GM18951 (cell line): ENCODE measurements at regions not wholly inside any gene's neighbourhood (a gene's known extent, or its start where the extent isn't known, plus 50 kb on each side); places are given as distances from the start of the nearest gene placed in this dataset.

Source experiments
- POLR2A ChIP-seq: IDR thresholded peaks from 4 replicates; pipeline ENCODE4 v1.6.1; 2011; ENCODE audit warnings: mild to moderate bottlenecking; ENCODE audit not compliant: insufficient read length, insufficient read depth; ENCODE audit errors: extremely low read depth
- in situ Hi-C: fragments of 300-500 bp; cut with MboI; formaldehyde crosslinking; loops from one replicate; pipeline ENCODE4 v1.12.0; 2022; ENCODE audit warnings: low sequenced_read_pairs, mixed read lengths, inconsistent platforms; ENCODE audit not compliant: unreplicated experiment

DNA sequence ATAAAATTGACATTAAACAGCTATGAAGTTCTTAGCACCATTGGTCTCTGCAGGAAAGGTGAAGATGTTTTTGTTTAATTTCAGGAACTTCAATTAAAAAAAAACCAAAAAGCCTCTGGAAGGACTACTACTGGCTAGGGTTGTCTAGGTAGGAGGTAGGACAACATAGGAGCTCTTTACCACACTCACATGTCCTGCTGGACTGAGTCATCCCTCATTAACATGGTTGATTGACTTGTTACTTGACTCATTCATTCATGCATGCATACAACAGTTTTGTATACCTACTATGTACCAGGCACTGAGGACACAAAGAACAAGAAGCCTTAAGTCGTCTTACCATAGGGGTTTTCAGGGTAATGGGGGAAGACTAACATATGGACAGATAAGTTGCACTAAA lies 216.9 kb upstream of the ARHGAP20 start:
- no peak for TF ChIP-seq POLR2A
- in situ Hi-C loops = no loop called here

DNA sequence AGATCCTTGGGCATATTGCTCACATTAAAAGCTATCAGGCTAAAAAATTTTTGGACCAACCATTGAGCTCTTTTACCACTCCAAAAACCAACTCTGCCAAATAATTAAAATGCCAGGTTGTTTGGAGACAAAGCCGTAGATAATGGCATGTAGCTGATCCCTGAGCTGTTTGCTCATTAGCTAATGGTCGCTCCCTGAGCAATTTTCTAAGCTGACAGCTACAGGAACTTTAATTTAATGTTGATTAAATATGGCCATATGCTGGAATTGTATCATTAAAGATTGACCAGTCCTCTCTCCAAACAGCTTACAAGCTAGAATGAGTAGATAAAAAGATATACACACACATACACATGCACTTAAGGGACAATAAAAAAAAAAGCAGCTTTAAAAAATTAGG lies 216.2 kb upstream of the ARHGAP20 start:
- in situ Hi-C loops = no loop called here
- TF ChIP-seq POLR2A = no peak

DNA sequence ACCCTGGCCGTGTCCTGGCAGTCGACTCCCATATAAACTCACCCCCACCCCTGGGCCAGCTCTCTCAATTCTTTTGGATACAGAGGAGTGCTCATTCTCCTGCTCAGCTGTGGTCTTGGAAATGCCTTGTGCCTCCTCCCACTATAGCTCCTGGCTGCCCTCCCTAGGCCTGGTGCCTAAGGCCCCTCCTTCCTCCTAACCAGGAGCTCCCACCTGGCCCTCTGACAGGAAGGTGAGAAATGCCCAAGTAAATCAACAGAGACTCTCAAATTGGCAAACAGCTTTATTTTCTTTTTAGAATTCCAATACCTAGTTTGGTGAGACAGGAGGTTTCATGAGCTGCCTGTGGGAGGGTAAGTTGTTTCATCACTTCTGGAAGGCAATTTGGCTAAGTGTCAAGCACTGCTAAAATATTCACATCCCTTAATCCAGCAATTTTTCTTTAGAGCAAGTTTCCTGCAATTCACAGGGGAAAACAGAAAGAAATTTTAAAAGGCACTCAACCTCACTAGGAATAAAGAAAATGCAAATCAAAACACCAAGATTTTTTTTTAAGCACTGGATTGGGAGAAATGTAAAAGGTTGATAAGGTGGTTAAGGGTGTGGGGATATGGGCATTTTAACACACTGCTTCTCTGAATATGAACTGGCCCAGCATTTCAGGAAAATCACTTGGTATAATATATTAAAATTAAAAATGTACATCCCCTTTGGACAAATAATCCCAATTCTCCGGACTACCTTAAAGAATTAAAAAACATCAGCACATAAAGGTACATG lies 209.7 kb upstream of the ARHGAP20 start:
- no peak for TF ChIP-seq POLR2A
- in situ Hi-C loops = no loop called here

DNA sequence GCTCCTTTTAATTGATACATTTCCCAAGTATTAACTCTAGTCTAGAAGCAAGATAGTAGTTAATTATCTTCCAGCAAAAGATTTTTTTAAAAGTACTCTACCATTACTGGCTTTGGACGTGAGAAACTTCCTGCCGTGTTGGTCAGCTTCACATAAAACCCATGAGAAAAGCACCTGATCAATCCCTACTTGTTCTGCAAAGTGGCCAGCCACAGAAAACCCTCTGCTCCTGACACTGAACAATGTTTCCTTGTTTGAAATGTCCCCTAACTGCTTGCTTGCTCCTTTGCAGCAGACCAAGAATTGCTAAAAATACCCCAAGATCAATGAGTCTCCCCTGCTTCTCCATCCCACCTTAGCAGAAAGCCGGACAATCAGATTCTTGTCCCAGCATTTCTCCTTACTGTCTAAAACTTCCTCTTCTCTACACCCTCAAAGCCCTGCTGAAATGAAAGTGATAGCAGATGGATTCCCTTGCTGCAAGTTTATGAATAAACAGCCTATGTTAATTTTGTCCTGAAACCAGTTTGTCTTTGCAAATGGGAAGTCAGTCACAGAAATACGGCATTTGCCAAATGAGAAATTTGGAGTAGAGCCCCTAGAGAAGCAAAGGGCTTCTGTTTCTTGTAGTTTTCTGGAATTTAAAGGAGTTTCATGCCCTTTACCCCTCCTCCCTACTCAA lies 207.1 kb upstream of the ARHGAP20 start:
- no peak for TF ChIP-seq POLR2A
- in situ Hi-C loops = no loop called here

DNA sequence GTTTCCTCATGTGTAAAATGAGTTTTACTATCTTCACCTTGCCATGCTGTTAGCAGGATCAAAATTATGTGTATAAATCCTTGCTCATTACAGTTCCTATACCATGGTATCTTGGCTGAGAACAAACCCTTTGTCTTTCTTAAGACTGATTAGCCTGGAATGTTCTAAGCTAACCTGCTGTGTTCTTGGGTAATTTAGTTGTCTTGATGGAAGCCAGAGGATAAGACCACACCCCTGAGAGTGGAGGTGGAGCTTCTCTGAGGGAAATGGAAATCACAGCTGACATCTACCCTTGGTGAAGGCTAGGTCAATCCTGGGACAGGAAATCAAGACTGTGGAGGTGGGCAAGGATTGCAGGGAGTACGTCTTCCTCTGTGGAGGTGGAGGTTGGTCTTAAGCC lies 206.1 kb upstream of the ARHGAP20 start:
- in situ Hi-C loops = no loop called here
- no peak for TF ChIP-seq POLR2A

DNA sequence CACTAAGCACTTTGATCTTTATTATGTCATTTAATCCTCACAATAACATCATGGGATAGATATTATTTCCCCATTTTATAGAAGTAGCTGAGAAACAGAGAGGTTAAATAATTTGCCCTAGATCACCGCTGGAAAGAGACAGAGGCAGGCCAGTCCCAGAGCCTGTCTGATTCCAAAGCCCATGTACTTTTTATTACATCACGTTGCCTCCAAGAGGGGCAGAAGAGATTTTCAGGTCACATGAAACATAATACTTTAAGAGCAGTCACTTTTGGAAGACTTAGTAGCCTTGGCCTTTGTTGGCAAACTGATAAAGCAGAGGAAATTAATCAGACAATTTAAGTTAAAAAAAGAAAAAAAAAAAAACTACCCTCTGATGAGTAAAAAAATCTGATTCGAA lies 200.2 kb upstream of the ARHGAP20 start:
- TF ChIP-seq POLR2A = no peak
- in situ Hi-C loops = no loop called here

DNA sequence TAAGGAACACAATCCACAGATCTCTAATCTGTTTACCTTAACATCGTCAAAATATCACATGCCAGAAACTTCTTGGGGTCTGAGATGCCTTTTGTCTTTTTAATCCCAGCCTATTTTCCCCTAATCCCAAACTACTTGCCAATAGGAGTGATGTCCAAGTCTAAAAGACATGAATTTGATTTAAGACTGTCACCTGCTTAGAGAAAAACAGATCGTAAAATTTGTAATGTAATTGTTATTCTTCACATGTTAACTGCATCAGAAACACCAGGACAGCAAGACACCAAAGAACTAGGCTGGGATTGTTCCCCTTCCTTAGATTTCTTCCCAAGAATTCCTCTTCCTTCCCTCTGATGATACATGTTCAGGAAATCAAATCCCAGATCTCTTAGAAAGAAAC lies 198.1 kb upstream of the ARHGAP20 start:
- TF ChIP-seq POLR2A = no peak
- in situ Hi-C loops = no loop called here

DNA sequence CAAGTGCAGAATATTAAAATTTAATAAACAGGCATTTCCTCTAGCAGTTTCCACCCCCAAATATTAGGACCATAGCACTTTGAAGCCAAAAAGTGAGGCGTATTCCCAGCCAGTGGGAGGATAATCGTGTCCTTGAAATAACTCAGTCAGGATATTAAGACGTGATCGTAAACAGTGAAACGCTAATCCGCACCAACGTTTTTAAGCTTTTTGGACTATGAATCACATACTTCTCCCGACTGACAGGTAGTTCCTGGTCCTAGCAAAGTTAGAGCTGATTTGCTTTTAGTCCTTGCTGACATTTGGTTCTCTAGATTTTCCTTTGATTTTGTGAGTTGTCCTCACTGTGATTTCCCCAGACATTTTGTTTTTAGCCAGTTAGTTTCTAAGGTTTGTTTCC lies 197.1 kb upstream of the ARHGAP20 start:
- in situ Hi-C loops = no loop called here
- TF ChIP-seq POLR2A = no peak

DNA sequence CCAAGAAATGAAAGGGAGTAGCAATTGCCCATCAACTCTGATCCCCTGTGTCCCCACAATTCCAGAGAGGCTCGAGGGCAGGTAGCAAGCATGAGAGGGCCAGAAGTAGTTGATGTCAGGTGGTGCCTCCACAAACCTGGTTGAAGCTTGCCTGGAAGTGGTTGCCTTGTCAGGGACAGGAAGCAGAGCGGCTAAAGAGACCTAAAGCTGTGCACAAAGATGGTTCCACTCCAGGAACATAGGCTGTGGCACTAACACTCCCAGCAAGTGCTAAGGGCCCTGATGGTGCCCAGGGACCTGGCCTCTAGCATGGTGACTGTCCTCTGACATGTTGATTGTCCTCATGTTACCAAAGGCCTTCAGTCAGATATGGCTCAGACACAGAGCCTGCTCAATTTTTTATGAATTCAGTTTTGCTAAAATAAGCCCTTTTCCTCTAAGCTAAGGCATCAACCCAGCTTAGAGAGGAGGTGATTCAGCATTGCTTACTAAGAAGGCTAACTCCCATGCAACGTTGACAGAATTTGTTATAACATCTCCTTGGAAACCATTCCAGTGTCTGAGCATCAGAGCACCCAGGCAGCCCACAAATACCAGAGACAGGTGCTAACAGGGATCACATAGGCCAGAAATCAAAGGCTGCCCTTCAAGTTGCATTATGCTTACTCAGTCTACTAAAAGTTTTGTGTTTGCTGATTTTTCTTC lies 196.3 kb upstream of the ARHGAP20 start:
- in situ Hi-C loops = no loop called here

DNA sequence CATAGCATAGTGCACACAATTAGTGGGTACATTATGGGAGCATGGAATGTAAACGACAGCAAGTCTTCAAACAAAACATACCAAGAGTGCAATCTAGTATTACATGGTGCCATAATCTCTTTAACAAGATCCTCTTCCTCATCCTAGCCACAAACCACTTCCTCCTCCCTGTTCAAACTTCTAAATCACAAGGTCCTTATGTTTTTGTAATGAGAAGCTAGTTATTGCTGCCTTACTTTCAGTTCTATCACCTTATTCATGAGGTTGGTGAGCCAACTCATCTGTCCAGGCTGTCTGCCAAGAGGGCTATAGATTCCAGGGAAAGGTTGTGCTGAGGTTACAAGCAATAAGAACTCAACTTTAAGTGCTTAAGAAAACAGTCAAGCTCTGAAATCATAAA lies 195.4 kb upstream of the ARHGAP20 start:
- in situ Hi-C loops = no loop called here
- TF ChIP-seq POLR2A = no peak

More for the DNA sequence above, 196.3 kb upstream of the ARHGAP20 start:
- TF ChIP-seq POLR2A = no peak

DNA sequence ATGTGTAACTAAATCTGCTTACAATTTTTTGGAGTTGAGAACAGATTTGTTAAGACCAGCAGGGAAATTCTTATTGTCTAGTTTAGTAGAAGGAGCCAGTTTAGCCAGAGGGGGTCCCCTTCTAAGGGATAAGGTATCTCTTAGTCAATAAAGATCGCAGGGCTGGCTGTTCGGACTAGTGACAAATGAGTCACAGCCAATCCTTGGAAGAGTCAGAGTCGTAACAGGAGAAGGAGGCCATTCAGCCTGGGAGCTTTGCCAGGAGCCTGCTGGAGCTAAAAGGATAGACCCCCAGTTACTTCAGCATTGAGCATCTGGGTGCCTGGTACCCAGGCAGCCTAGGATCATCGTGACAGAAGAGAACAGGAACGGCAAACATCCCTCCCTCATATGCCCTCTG lies 191.6 kb upstream of the ARHGAP20 start:
- no peak for TF ChIP-seq POLR2A
- in situ Hi-C loops = no loop called here

DNA sequence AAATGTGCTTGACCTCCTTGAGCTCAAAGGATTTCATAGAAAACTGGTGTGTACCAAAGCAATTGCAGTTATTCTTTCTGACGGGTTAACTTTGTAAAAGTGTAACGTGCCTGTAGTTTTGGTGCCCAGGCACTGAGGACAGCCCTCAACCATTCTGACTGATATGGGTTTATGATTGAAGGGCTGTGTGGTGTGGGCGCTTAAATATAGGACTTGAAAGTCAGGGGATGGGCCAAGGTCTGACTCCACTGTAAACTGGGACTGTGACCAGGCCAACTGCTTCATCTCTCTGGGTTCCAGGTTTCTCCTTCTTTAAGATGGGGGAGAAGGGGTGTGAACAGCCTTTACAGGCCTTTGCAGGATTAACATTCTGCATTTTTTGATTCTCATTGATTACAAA lies 191.1 kb upstream of the ARHGAP20 start:
- in situ Hi-C loops = no loop called here
- no peak for TF ChIP-seq POLR2A

DNA sequence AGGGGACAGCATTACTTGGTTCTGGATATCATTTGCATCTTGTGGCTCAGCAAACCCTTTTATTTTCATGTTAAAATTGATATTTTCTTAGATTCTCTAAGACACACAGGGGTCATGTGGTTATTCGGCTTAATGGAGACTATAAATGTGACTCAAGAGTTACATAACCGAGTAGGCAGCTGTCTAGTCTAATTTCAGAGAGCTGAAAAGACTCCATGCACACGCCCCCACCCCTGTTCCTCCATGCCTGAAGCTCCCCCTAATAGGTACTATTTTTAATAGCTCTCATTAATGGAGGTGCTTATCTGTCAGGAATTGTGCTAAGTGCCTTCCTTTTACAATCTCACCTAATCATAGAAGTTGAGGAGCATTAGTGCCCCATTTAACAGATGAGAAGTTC lies 189.2 kb upstream of the ARHGAP20 start:
- in situ Hi-C loops = no loop called here
- no peak for TF ChIP-seq POLR2A

DNA sequence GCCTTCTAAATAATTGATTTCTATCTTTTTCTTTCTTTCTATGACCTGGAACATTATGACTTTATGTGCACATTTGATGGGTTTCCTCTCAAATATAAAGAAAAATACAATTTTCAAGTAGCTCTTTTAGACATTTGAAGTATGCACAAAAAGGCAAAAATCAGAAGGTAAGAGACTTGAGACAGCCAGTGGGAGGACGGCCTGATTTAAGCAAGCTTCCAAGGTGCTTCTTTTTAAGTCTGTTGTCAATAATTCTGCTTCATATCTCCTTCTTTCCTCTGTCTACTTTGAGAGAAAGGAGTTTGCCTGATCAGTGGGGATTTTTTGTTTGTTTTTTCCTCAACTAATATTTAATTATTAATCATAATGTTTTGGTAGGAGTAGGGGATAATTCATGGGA lies 188.2 kb upstream of the ARHGAP20 start:
- TF ChIP-seq POLR2A = no peak
- in situ Hi-C loops = no loop called here
